Right lobe of liver (tissue), 4 donors: ENCODE measurements at regions not wholly inside any gene's neighbourhood (a gene's known extent, or its start where the extent isn't known, plus 50 kb on each side); places are given as distances from the start of the nearest gene placed in this dataset.

ENCODE experiments used
- CTCF ChIP-seq, 4 donors: fragments of 200-600 bp in 3 of 4; fragments of 450-650 bp in 1 of 4; IDR thresholded peaks; one replicate each; pipeline versions ENCODE4 v1.5.1 to v1.8.0; 2016 to 2022; ENCODE audit warnings: antibody characterized with exemption in 4 of 4, mild to moderate bottlenecking in 2 of 4
- POLR2A ChIP-seq: fragments of 450-650 bp; IDR thresholded peaks from one replicate; pipeline ENCODE4 v1.6.1; 2017; ENCODE audit warnings: antibody characterized with exemption, mild to moderate bottlenecking
- donor health status: DM: no; HTN: no; CAD: no.
- donor health status: DM: no; HTN: no; CAD: no.
- donor health status: DM: no; HTN: yes; CAD: no.

- no peak for TF ChIP-seq POLR2A
- TF ChIP-seq CTCF (IDR thresholded peaks at IDR 0.05) = no peak
These were observed 311.6 kb downstream of the PLK2 start for GRCh38 chr5:58148254-58148775.
